Heart left ventricle (tissue), 13 donors: ENCODE measurements at regions not wholly inside any gene's neighbourhood (a gene's known extent, or its start where the extent isn't known, plus 50 kb on each side); places are given as distances from the start of the nearest gene placed in this dataset.
"Not testable (repeated sequence)": the region's sequence is repeated elsewhere in the genome, so short reads cannot be mapped to it uniquely, and the experiment has no call there.

Experiments
- POLR2A ChIP-seq, 2 donors: fragments of 450-650 bp; IDR thresholded peaks; one replicate each; pipeline ENCODE4 v1.6.1; 2017; ENCODE audit warnings: antibody characterized with exemption in 2 of 2, mild to moderate bottlenecking in 2 of 2, moderate library complexity in 2 of 2
- TF ChIP-seq, protein P1 (sequence below), 12 donors: fragments of 200-600 bp; sonication (generic) in 4 of 12; IDR thresholded peaks; one replicate each; pipeline versions ENCODE4 v1.5.0 to v1.8.0; 2018 to 2022; ENCODE audit warnings: antibody characterized with exemption in 12 of 12, mild to moderate bottlenecking in 5 of 12
- donor health status: ischemic (EF 13 %, LVEDD 7.1; RV severe dilation, severe dysfunction).
- donor health status: DM: no; HTN: yes; CAD: no.
- donor health status: DM: no; HTN: no; CAD: no.
- donor health status: ischemic (EF 25% LVEDD 6.9; RV normal size, moderate dysfunction).
- donor health status: ischemic (EF 25% LVEDD 5.7; RV mildly dilated, moderate dysfunction).
- donor health status: ischemic (EF 35%, LVEDD 5.7; RV mildly dilated, moderate dysfunction).
- donor health status: nonischemic (EF 11% LVEDD 7.7; RV severe dilation, severe dysfunction).
- donor health status: DM: yes; HTN: yes; CAD: no.
- donor health status: PGD.
- donor health status: ischemic (EF 29% LVEDD 5.4; RV normal size, mild dysfunction).
- donor health status: nonischemic (EF 23%, LVEDD 6.1; RV moderate dilation, normal function).

- TF ChIP-seq, protein P1, sequence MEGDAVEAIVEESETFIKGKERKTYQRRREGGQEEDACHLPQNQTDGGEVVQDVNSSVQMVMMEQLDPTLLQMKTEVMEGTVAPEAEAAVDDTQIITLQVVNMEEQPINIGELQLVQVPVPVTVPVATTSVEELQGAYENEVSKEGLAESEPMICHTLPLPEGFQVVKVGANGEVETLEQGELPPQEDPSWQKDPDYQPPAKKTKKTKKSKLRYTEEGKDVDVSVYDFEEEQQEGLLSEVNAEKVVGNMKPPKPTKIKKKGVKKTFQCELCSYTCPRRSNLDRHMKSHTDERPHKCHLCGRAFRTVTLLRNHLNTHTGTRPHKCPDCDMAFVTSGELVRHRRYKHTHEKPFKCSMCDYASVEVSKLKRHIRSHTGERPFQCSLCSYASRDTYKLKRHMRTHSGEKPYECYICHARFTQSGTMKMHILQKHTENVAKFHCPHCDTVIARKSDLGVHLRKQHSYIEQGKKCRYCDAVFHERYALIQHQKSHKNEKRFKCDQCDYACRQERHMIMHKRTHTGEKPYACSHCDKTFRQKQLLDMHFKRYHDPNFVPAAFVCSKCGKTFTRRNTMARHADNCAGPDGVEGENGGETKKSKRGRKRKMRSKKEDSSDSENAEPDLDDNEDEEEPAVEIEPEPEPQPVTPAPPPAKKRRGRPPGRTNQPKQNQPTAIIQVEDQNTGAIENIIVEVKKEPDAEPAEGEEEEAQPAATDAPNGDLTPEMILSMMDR (IDR thresholded peaks at IDR 0.05) = not testable (repeated sequence)
- TF ChIP-seq POLR2A (IDR thresholded peaks at IDR 0.05) = not testable (repeated sequence)
Observed at GRCh38 chr10:42232955-42233354, 405.4 kb downstream of the ZNF33B start.
